ENCODE measurements at regions not wholly inside any gene's neighbourhood (a gene's known extent, or its start where the extent isn't known, plus 50 kb on each side); places are given as distances from the start of the nearest gene placed in this dataset.

DNA sequence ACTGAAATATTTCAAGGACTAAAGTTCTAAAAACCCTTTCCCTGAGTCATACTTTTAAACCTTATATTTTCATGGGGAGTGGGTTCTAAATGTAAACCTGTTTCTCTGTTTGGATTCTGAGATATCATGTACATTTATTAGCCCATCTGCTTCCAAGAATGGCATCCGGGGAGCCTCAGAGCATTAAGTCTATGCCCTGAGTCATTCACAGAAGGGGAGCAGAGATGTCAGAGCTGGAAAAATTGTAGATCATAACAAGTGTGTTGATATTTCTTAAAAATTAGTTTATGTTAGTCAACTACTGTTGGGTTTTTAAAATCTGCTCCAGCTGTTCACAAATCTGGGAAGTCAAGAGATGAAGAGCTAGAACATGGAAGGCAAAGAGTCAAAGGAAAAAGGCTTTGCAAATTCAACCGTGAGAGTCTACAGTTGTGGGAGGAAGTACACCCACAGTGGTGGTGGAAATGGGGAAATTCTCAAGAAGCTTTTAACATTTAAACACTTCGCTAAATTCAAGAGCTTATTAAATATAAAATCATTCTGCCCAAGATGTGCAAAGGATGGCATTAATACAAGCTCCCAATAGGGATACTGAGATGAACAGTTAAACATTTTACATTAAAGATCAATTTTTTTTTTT lies 70.5 kb upstream of the FLRT2 start:
- DNase-seq (ENCODE audit: low read depth): no peak
- no peak for TF ChIP-seq CTCF (IDR thresholded peaks at IDR 0.05; ENCODE audit: insufficient read depth, low read depth, low read length, missing control alignments)
- no peak overlapping the region for H3K4me3 ChIP-seq (ENCODE audit: low read length)

- H3K4me3 ChIP-seq (ENCODE audit: low read length): no peak overlapping the region
- no peak for TF ChIP-seq CTCF (IDR thresholded peaks at IDR 0.05; ENCODE audit: insufficient read depth, low read depth, low read length, missing control alignments)
- no peak for DNase-seq (ENCODE audit: low read depth)
These were observed 68.4 kb upstream of the FLRT2 start for GRCh38 chr14:85461432-85462133.

DNA sequence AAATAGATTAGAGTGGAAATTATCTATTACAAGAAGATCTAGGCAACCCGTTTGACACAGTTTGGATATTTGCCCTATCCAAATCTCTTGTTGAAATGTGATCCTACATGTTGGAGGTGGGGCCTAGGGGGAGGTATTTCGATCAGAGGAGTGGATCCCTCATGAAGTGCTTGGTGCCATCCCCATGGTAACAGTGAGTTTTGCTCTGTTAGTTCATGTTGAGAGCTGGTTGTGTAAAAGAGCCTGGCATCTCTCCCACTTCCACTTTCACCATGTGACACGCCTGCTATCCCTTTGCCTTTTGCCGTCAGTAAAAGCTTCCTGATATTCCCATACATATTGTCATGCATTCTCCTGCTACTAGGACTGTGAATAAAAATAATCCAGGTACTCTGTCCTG lies 66.4 kb upstream of the FLRT2 start:
- TF ChIP-seq CTCF (IDR thresholded peaks at IDR 0.05; ENCODE audit: insufficient read depth, low read depth, low read length, missing control alignments): no peak
- DNase-seq (ENCODE audit: low read depth): peak; percentile 43
- no peak overlapping the region for H3K4me3 ChIP-seq (ENCODE audit: low read length)

DNA sequence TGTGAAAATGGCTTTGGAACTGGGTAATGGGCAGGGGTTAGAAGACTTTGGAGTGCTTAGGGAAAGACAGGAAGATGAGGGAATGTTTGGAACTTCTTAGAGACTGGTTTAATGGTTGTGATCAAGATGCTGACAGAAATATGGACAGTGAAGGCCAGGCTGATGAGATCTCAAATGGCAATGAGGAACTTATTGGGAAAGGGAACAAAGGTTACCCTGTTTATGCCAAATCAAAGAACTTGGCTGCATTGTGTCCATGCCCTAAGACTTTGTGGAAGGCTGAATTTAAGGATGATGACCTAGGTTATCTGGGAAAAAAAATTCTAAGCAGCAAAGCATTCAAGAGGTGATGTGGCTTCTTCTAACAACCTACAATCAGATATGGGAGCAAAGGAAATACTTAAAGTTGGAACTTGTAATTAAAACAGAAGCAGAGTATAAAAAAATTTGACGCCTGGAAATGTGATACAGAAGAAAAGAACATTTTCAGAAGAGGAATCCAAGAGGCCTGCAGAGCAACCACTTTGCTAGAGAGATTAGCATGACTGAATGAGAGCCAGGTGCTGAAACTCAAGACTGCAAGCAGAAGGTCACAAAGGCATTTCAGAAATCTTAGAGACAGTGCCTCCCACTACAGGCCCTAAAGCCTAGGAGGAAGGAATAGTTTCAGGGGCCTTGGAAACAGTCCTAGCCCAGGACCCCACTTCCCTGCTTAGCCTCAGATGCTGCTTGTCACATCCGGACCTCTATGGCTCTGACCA lies 65.6 kb upstream of the FLRT2 start:
- TF ChIP-seq CTCF (IDR thresholded peaks at IDR 0.05; ENCODE audit: insufficient read depth, low read depth, low read length, missing control alignments): no peak
- DNase-seq (ENCODE audit: low read depth): no peak
- no peak overlapping the region for H3K4me3 ChIP-seq (ENCODE audit: low read length)

- H3K4me3 ChIP-seq (ENCODE audit: low read length): no peak overlapping the region
- no peak for TF ChIP-seq CTCF (IDR thresholded peaks at IDR 0.05; ENCODE audit: insufficient read depth, low read depth, low read length, missing control alignments)
- peak; percentile 15 for DNase-seq (ENCODE audit: low read depth)
These were observed 63.3 kb upstream of the FLRT2 start for GRCh38 chr14:85466678-85467077.

DNA sequence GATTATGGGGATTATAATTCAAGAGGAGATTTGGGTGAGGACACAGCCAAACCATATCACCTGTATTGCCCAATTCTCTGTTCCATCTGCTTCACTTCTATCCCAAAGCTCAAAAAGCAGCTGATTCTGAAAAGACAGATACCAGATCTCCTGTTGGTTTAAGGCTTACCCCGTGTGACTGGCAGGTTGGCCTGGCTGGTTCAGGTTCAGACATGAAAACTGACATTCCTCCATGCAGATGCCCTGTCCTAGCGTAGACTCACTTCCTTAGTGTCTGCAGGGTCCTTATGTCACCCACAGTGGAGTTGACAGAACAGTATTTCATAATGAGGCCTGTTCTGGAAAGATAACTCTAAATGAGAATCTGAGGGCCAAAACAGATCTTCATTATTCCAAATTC lies 61.1 kb upstream of the FLRT2 start:
- DNase-seq (ENCODE audit: low read depth): peak; percentile 89
- TF ChIP-seq CTCF (IDR thresholded peaks at IDR 0.05; ENCODE audit: insufficient read depth, low read depth, low read length, missing control alignments): no peak
- no peak overlapping the region for H3K4me3 ChIP-seq (ENCODE audit: low read length)
